ENCODE measurements at regions not wholly inside any gene's neighbourhood (a gene's known extent, or its start where the extent isn't known, plus 50 kb on each side); places are given as distances from the start of the nearest gene placed in this dataset.

GRCh38 chr5:89981878-89982773 lies 427.4 kb downstream of the CETN3 start:
- DNase-seq = no peak

- DNase-seq = no peak
Observed at GRCh38 chr5:89981021-89981420, 428.5 kb downstream of the CETN3 start.

- no peak for DNase-seq
Observed at GRCh38 chr5:89973516-89973915, 436.0 kb downstream of the CETN3 start.

GRCh38 chr5:89972901-89973300 lies 436.7 kb downstream of the CETN3 start:
- no peak for DNase-seq

GRCh38 chr5:89968958-89969381 lies 440.6 kb downstream of the CETN3 start:
- no peak for DNase-seq

- no peak for DNase-seq
Observed at GRCh38 chr5:89967771-89968444, 441.6 kb downstream of the CETN3 start.

GRCh38 chr5:89956838-89957237 lies 452.7 kb downstream of the CETN3 start:
- no peak for DNase-seq

- DNase-seq = no peak
Observed at GRCh38 chr5:89954916-89955315, 454.6 kb downstream of the CETN3 start.

- no peak for DNase-seq
Observed at GRCh38 chr5:89951876-89952275, 457.7 kb downstream of the CETN3 start.

GRCh38 chr5:89950234-89950633 lies 459.3 kb downstream of the CETN3 start:
- no peak for DNase-seq

GRCh38 chr5:89948977-89949376 lies 460.6 kb downstream of the CETN3 start:
- no peak for DNase-seq

- DNase-seq = no peak
Observed at GRCh38 chr5:89946916-89947315, 462.6 kb downstream of the CETN3 start.

GRCh38 chr5:89946508-89946907 lies 463.0 kb downstream of the CETN3 start:
- no peak for DNase-seq

GRCh38 chr5:89942171-89942570 lies 467.4 kb downstream of the CETN3 start:
- no peak for DNase-seq

GRCh38 chr5:89936576-89936975 lies 473.0 kb downstream of the CETN3 start:
- no peak for DNase-seq

GRCh38 chr5:89934069-89934468 lies 475.5 kb downstream of the CETN3 start:
- no peak for DNase-seq

GRCh38 chr5:89932771-89933181 lies 476.8 kb downstream of the CETN3 start:
- DNase-seq = no peak

GRCh38 chr5:89930591-89931392 lies 478.8 kb downstream of the CETN3 start:
- no peak for DNase-seq

- no peak for DNase-seq
Observed at GRCh38 chr5:89929834-89930233, 479.7 kb downstream of the CETN3 start.

GRCh38 chr5:89929173-89929572 lies 480.4 kb downstream of the CETN3 start:
- no peak for DNase-seq

GRCh38 chr5:89922161-89922560 lies 487.4 kb downstream of the CETN3 start:
- no peak for DNase-seq

GRCh38 chr5:89917112-89917511 lies 492.4 kb downstream of the CETN3 start:
- DNase-seq = no peak

GRCh38 chr5:89916131-89916530 lies 493.4 kb downstream of the CETN3 start:
- DNase-seq = no peak

All from effector CD8-positive, alpha-beta T cell (primary cell).